ENCODE measurements at regions not wholly inside any gene's neighbourhood (a gene's known extent, or its start where the extent isn't known, plus 50 kb on each side); places are given as distances from the start of the nearest gene placed in this dataset.
A peak's percentile ranks its signal among the peaks of the same experiment; 100 is the strongest.

GRCh38 chr4:89509708-89510281, 202.2 kb upstream of the GPRIN3 start:
- in situ Hi-C loops (cut with MboI; ENCODE audit: low pct_unique_long_range_greater_than_20kb, low sequenced_read_pairs, unreplicated experiment), result no loop called here
- peak; percentile 34 for DNase-seq (ENCODE audit: low spot score)
- no peak for TF ChIP-seq CTCF (IDR thresholded peaks at IDR 0.05; ENCODE audit: extremely low read depth, insufficient read depth, missing control alignments)

- in situ Hi-C loops (cut with MboI; ENCODE audit: low pct_unique_long_range_greater_than_20kb, low sequenced_read_pairs, unreplicated experiment), result no loop called here
- no peak for TF ChIP-seq CTCF (IDR thresholded peaks at IDR 0.05; ENCODE audit: extremely low read depth, insufficient read depth, missing control alignments)
- no peak for DNase-seq (ENCODE audit: low spot score)
Measured at GRCh38 chr4:89506866-89507491, 199.4 kb upstream of the GPRIN3 start.

GRCh38 chr4:89502581-89502980, 195.0 kb upstream of the GPRIN3 start:
- in situ Hi-C loops (cut with MboI; ENCODE audit: low pct_unique_long_range_greater_than_20kb, low sequenced_read_pairs, unreplicated experiment), result no loop called here
- no peak for DNase-seq (ENCODE audit: low spot score)
- no peak for TF ChIP-seq CTCF (IDR thresholded peaks at IDR 0.05; ENCODE audit: extremely low read depth, insufficient read depth, missing control alignments)

GRCh38 chr4:89497517-89498308, 190.1 kb upstream of the GPRIN3 start:
- TF ChIP-seq CTCF (IDR thresholded peaks at IDR 0.05; ENCODE audit: extremely low read depth, insufficient read depth, missing control alignments), result no peak
- no peak for DNase-seq (ENCODE audit: low spot score)
- in situ Hi-C loops (cut with MboI; ENCODE audit: low pct_unique_long_range_greater_than_20kb, low sequenced_read_pairs, unreplicated experiment), result no loop called here

DNA sequence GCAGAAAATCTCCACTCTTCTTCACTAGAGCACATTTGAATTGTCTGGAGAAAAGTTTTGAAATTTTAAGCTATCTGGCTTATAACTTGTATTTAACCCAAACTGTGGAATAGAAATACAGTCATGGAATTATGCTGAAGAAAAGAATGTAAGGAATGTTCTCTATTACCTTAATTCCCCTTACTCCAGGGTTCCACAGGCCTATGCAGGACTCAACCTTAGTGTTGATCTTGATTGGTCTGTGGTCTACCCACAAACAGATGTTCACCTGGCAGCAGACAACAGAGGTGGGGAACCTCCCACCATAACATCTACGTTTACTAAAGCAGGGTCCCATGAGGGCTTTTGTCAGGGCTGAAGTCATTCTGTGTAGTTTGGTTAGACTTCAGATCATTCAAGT, 189.3 kb upstream of the GPRIN3 start:
- no peak for TF ChIP-seq CTCF (IDR thresholded peaks at IDR 0.05; ENCODE audit: extremely low read depth, insufficient read depth, missing control alignments)
- in situ Hi-C loops (cut with MboI; ENCODE audit: low pct_unique_long_range_greater_than_20kb, low sequenced_read_pairs, unreplicated experiment), result no loop called here
- no peak for DNase-seq (ENCODE audit: low spot score)

GRCh38 chr4:89493367-89493766, 185.8 kb upstream of the GPRIN3 start:
- no peak for DNase-seq (ENCODE audit: low spot score)
- no peak for TF ChIP-seq CTCF (IDR thresholded peaks at IDR 0.05; ENCODE audit: extremely low read depth, insufficient read depth, missing control alignments)
- in situ Hi-C loops (cut with MboI; ENCODE audit: low pct_unique_long_range_greater_than_20kb, low sequenced_read_pairs, unreplicated experiment), result no loop called here

All from GM13977 (cell line).